GM18867 (cell line): ENCODE measurements at regions not wholly inside any gene's neighbourhood (a gene's known extent, or its start where the extent isn't known, plus 50 kb on each side); places are given as distances from the start of the nearest gene placed in this dataset.

ENCODE experiments used
- ATAC-seq: cut with Tn5 transposase; IDR thresholded peaks from one replicate; pipeline ENCODE4 v1.9.1; 2021; ENCODE audit warnings: mild to moderate bottlenecking, moderate library complexity; ENCODE audit not compliant: unreplicated experiment

- ATAC-seq = no peak
Measured at GRCh38 chr3:83729576-83729975, 1229.2 kb upstream of the CADM2 start.

- ATAC-seq = no peak
Measured at GRCh38 chr3:83734656-83735055, 1224.1 kb upstream of the CADM2 start.

GRCh38 chr3:83738202-83738601, 1220.6 kb upstream of the CADM2 start:
- ATAC-seq = no peak

- ATAC-seq = no peak
Measured at GRCh38 chr3:83740504-83740903, 1218.3 kb upstream of the CADM2 start.

- ATAC-seq = no peak
Measured at GRCh38 chr3:83765956-83766355, 1192.8 kb upstream of the CADM2 start.

- ATAC-seq = no peak
Measured at GRCh38 chr3:83769791-83770663, 1188.8 kb upstream of the CADM2 start.

GRCh38 chr3:83770664-83771402, 1188.0 kb upstream of the CADM2 start:
- no peak for ATAC-seq

GRCh38 chr3:83802801-83803200, 1156.0 kb upstream of the CADM2 start:
- ATAC-seq = no peak

GRCh38 chr3:83807511-83807910, 1151.3 kb upstream of the CADM2 start:
- ATAC-seq = no peak

GRCh38 chr3:83813176-83813575, 1145.6 kb upstream of the CADM2 start:
- no peak for ATAC-seq

GRCh38 chr3:83816653-83817052, 1142.1 kb upstream of the CADM2 start:
- ATAC-seq = no peak

- no peak for ATAC-seq
Measured at GRCh38 chr3:83821506-83821905, 1137.3 kb upstream of the CADM2 start.

GRCh38 chr3:83823095-83823494, 1135.7 kb upstream of the CADM2 start:
- ATAC-seq = no peak

GRCh38 chr3:83835040-83835439, 1123.7 kb upstream of the CADM2 start:
- no peak for ATAC-seq

GRCh38 chr3:83842511-83842910, 1116.3 kb upstream of the CADM2 start:
- no peak for ATAC-seq

- ATAC-seq = no peak
Measured at GRCh38 chr3:83843716-83844115, 1115.1 kb upstream of the CADM2 start.

GRCh38 chr3:83849106-83849730, 1109.6 kb upstream of the CADM2 start:
- no peak for ATAC-seq

GRCh38 chr3:83863380-83863779, 1095.4 kb upstream of the CADM2 start:
- no peak for ATAC-seq

GRCh38 chr3:83868909-83869567, 1089.8 kb upstream of the CADM2 start:
- ATAC-seq = no peak

- no peak for ATAC-seq
Measured at GRCh38 chr3:83873550-83873949, 1085.2 kb upstream of the CADM2 start.

- no peak for ATAC-seq
Measured at GRCh38 chr3:83877910-83878309, 1080.9 kb upstream of the CADM2 start.
